Globus pallidus (tissue), 1 donor: ENCODE measurements at regions not wholly inside any gene's neighbourhood (a gene's known extent, or its start where the extent isn't known, plus 50 kb on each side); places are given as distances from the start of the nearest gene placed in this dataset.
"Not testable (repeated sequence)": the region's sequence is repeated elsewhere in the genome, so short reads cannot be mapped to it uniquely, and the experiment has no call there.

ENCODE experiments used
- DNase-seq: peaks from one replicate; pipeline ENCODE4 v3.0.0-alpha.2; 2015; ENCODE audit warnings: low spot score

DNA sequence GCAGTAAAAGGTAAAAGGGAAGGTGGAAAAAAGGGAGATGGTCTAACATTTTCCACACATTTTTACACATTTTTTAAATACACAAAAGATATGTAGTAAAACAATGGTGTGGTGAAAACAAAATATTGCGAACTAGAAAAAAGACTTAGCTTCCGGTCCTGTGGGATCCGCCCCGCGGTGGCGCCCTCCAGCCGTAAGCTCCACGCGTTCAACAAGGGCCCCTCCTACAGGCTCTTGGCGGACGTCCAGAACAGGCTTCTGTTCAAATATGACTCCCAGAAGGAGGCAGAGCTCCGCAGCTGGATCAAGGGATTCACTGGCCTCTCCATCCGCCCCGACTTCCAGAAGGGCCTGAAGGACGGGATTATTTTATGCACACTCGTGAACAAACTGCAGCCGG, 134.1 kb upstream of the TEKT4 start:
- DNase-seq = not testable (repeated sequence)

- not testable (repeated sequence) for DNase-seq
Measured at GRCh38 chr2:94737736-94738342, 133.4 kb upstream of the TEKT4 start.

DNA sequence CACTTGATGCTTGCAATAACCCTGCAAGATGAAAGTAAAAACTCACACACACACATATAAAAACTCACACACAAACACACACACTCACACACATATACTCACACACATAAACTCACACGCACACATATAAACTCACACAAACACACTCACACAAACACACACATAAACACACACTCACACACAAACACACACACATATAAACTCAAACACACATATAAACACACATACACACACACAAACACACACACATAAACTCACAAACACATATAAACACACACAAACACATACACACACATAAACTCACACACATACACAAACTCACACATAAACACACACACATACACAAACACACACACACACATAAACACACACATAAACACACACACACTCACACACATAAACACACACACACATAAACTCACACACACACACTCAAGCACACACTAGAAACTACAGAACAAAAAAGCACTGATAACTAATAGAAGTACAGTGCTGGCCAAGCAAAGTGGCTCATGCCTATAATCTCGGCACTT, 117.7 kb upstream of the TEKT4 start:
- DNase-seq = no peak

DNA sequence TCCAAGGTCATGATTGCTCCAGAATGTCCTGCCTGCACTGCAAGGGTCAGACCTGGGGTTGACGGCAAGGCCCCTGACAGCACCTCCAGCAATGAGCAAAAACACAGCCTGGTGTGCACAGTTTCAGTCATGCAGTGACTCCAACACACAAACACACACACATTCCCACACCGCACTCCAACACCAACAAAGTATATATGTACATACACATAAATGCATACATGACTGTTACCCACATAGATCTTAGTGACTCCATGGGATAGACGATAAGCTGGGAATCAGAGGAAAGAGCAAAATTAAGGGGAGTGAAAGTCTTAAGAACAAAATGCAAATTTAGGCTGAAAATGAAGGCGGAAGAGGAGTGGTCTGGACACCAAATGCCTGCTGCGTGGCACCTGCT, 112.7 kb upstream of the TEKT4 start:
- DNase-seq = no peak

GRCh38 chr2:94759211-94759610, 112.0 kb upstream of the TEKT4 start:
- no peak for DNase-seq

- DNase-seq = no peak
Measured at GRCh38 chr2:94762600-94762999, 108.6 kb upstream of the TEKT4 start.

GRCh38 chr2:94763318-94763717, 107.9 kb upstream of the TEKT4 start:
- no peak for DNase-seq

- DNase-seq = not testable (repeated sequence)
Measured at GRCh38 chr2:94764331-94764730, 106.9 kb upstream of the TEKT4 start.

DNA sequence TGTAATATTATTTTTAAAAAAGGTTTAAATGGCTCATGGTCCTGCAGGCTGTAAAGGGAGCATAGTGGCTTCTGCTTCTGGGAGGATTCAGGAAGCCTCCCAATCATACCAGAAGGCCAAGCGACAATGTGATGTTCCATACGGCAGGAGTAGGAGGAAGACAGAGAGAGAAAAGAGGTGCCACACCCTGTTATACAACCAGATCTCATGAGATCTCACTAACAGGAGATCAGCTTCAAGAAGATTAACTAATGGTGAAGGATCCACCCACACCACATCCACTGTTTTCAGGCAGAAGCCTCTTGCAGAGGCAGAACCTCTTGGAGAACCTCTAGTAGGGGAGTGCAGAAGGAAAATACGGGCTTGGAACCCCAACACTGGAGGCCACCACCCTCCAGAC, 103.9 kb upstream of the TEKT4 start:
- DNase-seq = no peak

DNA sequence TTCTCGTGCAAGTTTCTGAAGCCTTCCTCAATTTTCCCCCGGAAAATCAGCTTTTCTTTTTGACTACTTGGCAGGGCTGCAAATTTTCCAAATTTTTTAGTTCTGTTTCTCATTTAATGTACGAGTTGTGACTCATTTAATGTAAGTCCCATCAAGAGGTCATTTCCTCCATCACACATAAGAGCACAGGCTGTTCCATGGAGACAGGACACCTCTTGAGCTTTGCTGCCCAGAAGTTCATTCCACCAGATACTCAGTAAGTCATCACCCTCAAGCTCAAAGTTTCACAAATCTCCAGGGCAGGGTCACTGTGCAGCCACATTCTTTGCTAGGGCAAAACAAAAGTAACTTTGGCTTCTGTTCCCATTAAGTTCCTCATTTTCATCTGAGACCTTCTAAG, 101.5 kb upstream of the TEKT4 start:
- no peak for DNase-seq

- DNase-seq = no peak
Measured at GRCh38 chr2:94774851-94775250, 96.4 kb upstream of the TEKT4 start.

DNA sequence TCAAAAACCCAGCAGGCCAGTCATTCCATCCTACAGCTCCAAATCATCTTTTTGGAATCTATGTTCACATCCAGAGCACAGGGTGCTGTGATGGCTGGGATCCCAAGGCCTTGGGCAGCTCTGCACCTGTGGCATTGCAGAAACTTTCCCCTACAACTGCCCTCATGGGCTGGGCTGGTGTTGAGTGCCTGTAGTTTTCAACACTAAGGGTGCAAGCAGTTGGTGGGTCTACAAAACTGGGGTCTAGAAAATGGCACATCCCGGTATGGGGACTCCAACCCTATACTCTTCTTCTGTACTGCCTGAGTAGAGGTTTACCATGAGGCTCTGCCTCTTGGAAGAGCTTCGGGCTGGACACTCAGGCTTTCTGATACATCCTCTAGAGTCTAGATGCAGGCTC, 95.2 kb upstream of the TEKT4 start:
- DNase-seq = no peak

DNA sequence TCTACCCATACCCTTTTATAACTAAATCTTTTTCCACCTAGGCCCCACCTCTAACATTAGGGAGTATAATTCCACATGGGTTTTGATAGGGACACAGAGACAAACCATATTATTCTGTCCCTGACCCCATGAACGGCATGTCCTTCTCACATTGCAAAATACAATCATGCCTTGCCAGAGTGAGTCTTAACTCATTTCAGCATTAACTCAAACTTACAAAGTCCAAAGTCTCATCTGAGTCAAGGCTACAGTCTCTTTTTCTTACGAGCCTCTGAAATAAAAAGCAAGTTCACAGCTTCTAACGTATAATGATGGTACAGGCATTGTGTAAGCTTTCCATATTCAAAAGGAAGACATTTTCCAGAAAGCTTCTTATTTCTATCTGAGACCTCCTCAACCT, 86.1 kb upstream of the TEKT4 start:
- not testable (repeated sequence) for DNase-seq

- DNase-seq = not testable (repeated sequence)
Measured at GRCh38 chr2:94786424-94786823, 84.8 kb upstream of the TEKT4 start.

- not testable (repeated sequence) for DNase-seq
Measured at GRCh38 chr2:94790169-94790568, 81.1 kb upstream of the TEKT4 start.

GRCh38 chr2:94797235-94797634, 74.0 kb upstream of the TEKT4 start:
- DNase-seq = peak; percentile 7
